ENCODE measurements at regions not wholly inside any gene's neighbourhood (a gene's known extent, or its start where the extent isn't known, plus 50 kb on each side); places are given as distances from the start of the nearest gene placed in this dataset.

DNA sequence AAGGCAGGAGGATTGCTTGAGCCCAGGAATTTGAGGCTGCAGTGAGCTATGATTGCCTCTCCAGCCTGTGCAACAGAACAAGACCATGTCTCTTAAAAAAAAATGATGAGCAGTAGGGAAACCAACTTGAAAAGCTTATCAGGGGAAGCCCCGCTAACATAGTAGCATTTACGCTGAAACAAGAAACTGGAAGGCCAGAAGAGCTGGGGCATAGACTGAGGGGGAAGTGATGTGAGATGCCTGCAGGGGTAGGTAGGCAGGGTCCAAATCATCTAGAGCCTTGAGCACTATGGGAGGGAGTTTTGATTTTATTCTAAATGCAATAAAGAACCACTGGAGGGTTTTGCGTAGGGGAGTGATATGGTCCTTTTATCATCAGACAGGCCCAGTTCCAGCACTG lies 139.3 kb downstream of the CYB561 start:
- TF ChIP-seq, protein P1, sequence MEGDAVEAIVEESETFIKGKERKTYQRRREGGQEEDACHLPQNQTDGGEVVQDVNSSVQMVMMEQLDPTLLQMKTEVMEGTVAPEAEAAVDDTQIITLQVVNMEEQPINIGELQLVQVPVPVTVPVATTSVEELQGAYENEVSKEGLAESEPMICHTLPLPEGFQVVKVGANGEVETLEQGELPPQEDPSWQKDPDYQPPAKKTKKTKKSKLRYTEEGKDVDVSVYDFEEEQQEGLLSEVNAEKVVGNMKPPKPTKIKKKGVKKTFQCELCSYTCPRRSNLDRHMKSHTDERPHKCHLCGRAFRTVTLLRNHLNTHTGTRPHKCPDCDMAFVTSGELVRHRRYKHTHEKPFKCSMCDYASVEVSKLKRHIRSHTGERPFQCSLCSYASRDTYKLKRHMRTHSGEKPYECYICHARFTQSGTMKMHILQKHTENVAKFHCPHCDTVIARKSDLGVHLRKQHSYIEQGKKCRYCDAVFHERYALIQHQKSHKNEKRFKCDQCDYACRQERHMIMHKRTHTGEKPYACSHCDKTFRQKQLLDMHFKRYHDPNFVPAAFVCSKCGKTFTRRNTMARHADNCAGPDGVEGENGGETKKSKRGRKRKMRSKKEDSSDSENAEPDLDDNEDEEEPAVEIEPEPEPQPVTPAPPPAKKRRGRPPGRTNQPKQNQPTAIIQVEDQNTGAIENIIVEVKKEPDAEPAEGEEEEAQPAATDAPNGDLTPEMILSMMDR (IDR thresholded peaks at IDR 0.05; ENCODE audit: low read depth, low read length, poor library complexity, severe bottlenecking) = no peak
- TF ChIP-seq EZH2phosphoT487 (IDR thresholded peaks at IDR 0.05; ENCODE audit: borderline replicate concordance, low read length) = no peak
